ENCODE measurements at regions not wholly inside any gene's neighbourhood (a gene's known extent, or its start where the extent isn't known, plus 50 kb on each side); places are given as distances from the start of the nearest gene placed in this dataset.

- TF ChIP-seq CTCF (IDR thresholded peaks at IDR 0.05; ENCODE audit: borderline replicate concordance, extremely low read depth, low read length, poor library complexity, severe bottlenecking) = no peak
- no peak for TF ChIP-seq EZH2 (IDR thresholded peaks at IDR 0.05; ENCODE audit: borderline replicate concordance, low read depth, low read length, severe bottlenecking)
These were observed 441.9 kb downstream of the CPS1 start for GRCh38 chr2:210998334-210998733.

Data from DND-41 (cell line).